ENCODE measurements at regions not wholly inside any gene's neighbourhood (a gene's known extent, or its start where the extent isn't known, plus 50 kb on each side); places are given as distances from the start of the nearest gene placed in this dataset.

DNA sequence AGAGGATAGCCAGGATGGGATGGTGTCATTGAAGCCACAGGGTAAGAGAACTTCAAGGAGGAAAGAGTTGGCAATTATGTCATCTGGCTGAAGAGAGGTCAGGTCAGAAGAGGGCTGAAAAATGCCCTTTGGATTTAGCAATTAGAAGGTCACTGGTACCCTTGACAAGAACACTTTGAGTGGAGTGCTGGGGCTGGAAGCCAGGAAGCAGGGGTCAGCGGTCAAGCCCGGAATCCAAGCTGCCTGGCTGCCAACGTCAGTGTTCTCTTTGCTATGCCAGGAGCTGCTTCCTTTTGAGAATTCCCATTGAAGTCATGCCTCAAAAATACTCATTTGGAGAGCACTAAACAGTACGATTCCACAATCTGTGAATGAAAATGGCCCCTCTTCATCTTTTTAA is 386.5 kb downstream of the SHQ1 start:
- Histone ChIP-seq H3K4me1 (ENCODE audit: insufficient read depth) (no peaks in the 10 kb centered on the region), H3K4me3 (no peak overlapping the region), H4K20me1 (ENCODE audit: insufficient read depth, poor library complexity, severe bottlenecking) (no peaks in the 10 kb centered on the region), H3K4me2 (no peak overlapping the region), H3K9me3 (ENCODE audit: low read depth) (no peaks in the 10 kb centered on the region), H3K36me3 (replicated peaks; ENCODE audit: insufficient read depth, low read depth) (no peaks in the 10 kb centered on the region), H3K27ac (no peak overlapping the region), H3K79me2 (no peaks in the 10 kb centered on the region), H3K27me3 (no peaks in the 10 kb centered on the region), H2AFZ (no peak overlapping the region), H3K9me2 (replicated peaks; ENCODE audit: insufficient read depth) (no peaks in the 10 kb centered on the region)
- DNase-seq (ENCODE audit: low spot score) = no peak
- WGBS (ENCODE audit: low lambda C conversion rate, missing lambda C conversion rate) = 66% methylated on average over 4 of the region's 4 CpGs
- TF ChIP-seq EZH2phosphoT487 (IDR thresholded peaks at IDR 0.05; ENCODE audit: low read depth, severe bottlenecking, unreplicated experiment) = no peak
- TF ChIP-seq EZH2 (IDR thresholded peaks at IDR 0.05; ENCODE audit: borderline replicate concordance) = no peak
- TF ChIP-seq, protein P1, sequence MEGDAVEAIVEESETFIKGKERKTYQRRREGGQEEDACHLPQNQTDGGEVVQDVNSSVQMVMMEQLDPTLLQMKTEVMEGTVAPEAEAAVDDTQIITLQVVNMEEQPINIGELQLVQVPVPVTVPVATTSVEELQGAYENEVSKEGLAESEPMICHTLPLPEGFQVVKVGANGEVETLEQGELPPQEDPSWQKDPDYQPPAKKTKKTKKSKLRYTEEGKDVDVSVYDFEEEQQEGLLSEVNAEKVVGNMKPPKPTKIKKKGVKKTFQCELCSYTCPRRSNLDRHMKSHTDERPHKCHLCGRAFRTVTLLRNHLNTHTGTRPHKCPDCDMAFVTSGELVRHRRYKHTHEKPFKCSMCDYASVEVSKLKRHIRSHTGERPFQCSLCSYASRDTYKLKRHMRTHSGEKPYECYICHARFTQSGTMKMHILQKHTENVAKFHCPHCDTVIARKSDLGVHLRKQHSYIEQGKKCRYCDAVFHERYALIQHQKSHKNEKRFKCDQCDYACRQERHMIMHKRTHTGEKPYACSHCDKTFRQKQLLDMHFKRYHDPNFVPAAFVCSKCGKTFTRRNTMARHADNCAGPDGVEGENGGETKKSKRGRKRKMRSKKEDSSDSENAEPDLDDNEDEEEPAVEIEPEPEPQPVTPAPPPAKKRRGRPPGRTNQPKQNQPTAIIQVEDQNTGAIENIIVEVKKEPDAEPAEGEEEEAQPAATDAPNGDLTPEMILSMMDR (IDR thresholded peaks at IDR 0.05; ENCODE audit: poor library complexity) = no peak

DNA sequence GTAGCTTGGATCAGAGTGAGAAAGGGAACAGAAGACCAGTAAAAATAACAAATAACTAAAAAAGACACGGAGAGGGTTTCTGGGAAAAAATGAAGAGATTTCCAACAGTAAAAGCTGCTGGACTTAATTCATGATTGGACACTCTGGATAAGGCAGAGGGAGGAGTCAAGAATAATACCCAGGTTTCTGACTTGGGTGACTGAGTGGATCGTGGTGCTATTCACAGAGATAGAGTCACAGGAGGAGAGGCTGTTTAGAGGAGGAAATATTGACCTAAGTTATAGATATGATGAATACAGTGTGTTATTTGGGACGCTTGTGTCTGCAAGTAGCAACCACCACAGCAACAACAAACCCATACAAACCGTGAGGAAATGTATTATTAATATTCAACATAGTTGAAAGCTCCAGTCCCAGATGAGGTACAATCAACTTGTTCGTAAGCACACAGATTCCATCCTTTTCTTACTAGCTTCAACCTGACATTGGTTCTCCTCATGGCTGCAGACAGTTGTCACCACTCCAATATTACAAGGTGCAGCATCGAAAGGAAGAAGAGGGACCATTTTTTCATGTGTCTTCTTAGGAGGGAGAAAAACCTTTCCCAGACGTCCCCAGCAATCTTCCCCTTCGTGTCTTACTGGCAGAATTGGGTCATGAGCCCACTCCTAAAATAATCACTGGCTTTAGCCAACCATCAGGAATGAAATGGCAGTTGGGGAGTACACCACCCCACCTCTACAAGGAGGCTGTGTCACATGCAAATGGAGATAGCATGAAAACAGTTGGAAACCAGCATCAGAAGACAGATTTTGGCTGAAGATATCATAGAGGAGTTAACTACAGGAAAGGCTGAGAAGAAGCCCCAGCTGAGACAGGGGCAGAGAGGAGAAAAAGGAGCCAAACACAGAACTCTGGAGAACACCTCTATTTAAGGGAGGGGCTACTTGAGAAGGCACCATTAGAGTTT is 387.8 kb downstream of the SHQ1 start:
- DNase-seq (ENCODE audit: low spot score) = no peak
- H3K79me2 ChIP-seq = no peaks in the 10 kb centered on the region
- no peaks in the 10 kb centered on the region for H3K4me1 ChIP-seq (ENCODE audit: insufficient read depth)
- H3K9me2 ChIP-seq (replicated peaks; ENCODE audit: insufficient read depth) = no peaks in the 10 kb centered on the region
- no peaks in the 10 kb centered on the region for H3K36me3 ChIP-seq (replicated peaks; ENCODE audit: insufficient read depth, low read depth)
- H3K27ac ChIP-seq = no peak overlapping the region
- no peaks in the 10 kb centered on the region for H3K27me3 ChIP-seq
- no peak overlapping the region for H2AFZ ChIP-seq
- WGBS (ENCODE audit: low lambda C conversion rate, missing lambda C conversion rate) = 93% methylated on average over 8 of the region's 8 CpGs
- H3K4me3 ChIP-seq = no peak overlapping the region
- no peaks in the 10 kb centered on the region for H4K20me1 ChIP-seq (ENCODE audit: insufficient read depth, poor library complexity, severe bottlenecking)
- no peak overlapping the region for H3K4me2 ChIP-seq
- no peaks in the 10 kb centered on the region for H3K9me3 ChIP-seq (ENCODE audit: low read depth)
- TF ChIP-seq EZH2 (IDR thresholded peaks at IDR 0.05; ENCODE audit: borderline replicate concordance) (no peak), EZH2phosphoT487 (IDR thresholded peaks at IDR 0.05; ENCODE audit: low read depth, severe bottlenecking, unreplicated experiment) (no peak)
- TF ChIP-seq, protein P1 (IDR thresholded peaks at IDR 0.05; ENCODE audit: poor library complexity) = no peak

DNA sequence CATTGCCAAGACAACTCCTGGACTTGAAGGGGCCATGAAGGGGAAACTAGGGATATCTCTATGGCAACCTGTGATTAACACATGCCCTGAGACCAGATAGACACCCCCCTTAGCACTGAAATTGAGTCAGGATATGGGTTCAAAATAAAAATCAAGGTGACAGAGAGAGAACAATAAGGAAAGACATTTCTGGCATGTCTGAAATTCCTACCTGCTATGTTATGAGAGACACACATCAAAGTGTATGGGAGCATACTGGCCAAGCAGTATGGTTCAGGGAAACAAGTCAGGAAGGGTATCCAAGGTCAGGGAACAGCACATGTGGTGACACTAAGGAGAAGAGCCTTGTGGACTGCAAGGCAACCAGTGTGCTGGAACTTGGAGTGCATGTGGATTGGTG is 388.7 kb downstream of the SHQ1 start:
- Histone ChIP-seq H3K36me3 (replicated peaks; ENCODE audit: insufficient read depth, low read depth) (no peaks in the 10 kb centered on the region), H3K9me2 (replicated peaks; ENCODE audit: insufficient read depth) (no peaks in the 10 kb centered on the region), H4K20me1 (ENCODE audit: insufficient read depth, poor library complexity, severe bottlenecking) (no peaks in the 10 kb centered on the region), H3K79me2 (no peaks in the 10 kb centered on the region), H3K27me3 (no peaks in the 10 kb centered on the region), H3K4me1 (ENCODE audit: insufficient read depth) (no peaks in the 10 kb centered on the region), H2AFZ (no peak overlapping the region), H3K9me3 (ENCODE audit: low read depth) (no peaks in the 10 kb centered on the region), H3K4me2 (no peak overlapping the region), H3K27ac (no peak overlapping the region), H3K4me3 (no peak overlapping the region)
- TF ChIP-seq, protein P1 (IDR thresholded peaks at IDR 0.05; ENCODE audit: poor library complexity) = no peak
- TF ChIP-seq EZH2 (IDR thresholded peaks at IDR 0.05; ENCODE audit: borderline replicate concordance) (no peak), EZH2phosphoT487 (IDR thresholded peaks at IDR 0.05; ENCODE audit: low read depth, severe bottlenecking, unreplicated experiment) (no peak)
- DNase-seq (ENCODE audit: low spot score) = no peak

Measured in hepatocyte (in vitro differentiated cells).